AG09309 (cell line): ENCODE measurements at regions not wholly inside any gene's neighbourhood (a gene's known extent, or its start where the extent isn't known, plus 50 kb on each side); places are given as distances from the start of the nearest gene placed in this dataset.

Source experiments
- DNase-seq: peaks from one replicate; pipeline ENCODE4 v3.0.0-alpha.2; 2010; ENCODE audit warnings: low read depth
- H3K4me3 ChIP-seq: 2 replicates; pipeline ENCODE4 v1.5.1; 2011; ENCODE audit warnings: mild to moderate bottlenecking, low read depth, low read length, moderate library complexity; ENCODE audit not compliant: control insufficient read depth
- TF ChIP-seq, protein P1 (sequence below): IDR thresholded peaks from 2 replicates; pipeline ENCODE4 v1.5.1; 2011; ENCODE audit warnings: mild to moderate bottlenecking, low read depth, low read length, inconsistent platforms; ENCODE audit not compliant: insufficient read depth, control insufficient read depth; ENCODE audit errors: missing control alignments

DNA sequence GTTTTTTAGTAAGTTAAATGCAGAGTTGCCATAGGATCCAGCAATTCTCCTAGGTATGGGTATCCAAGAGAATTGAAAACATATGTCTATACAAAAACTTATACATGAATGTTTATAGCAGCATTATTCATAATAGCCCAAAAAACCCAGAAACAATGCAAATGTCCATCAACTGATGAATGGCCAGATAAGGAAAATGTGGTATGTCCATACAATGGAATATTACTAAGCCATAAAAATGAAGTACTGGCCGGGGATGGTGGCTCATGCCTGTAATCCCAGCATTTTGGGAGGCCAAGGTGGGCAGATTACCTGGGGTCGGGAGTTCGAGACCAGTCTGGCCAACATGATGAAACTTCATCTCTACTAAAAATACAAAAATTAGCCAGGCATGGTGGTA, 156.1 kb upstream of the PSMD7 start:
- no peak overlapping the region for H3K4me3 ChIP-seq
- TF ChIP-seq, protein P1, sequence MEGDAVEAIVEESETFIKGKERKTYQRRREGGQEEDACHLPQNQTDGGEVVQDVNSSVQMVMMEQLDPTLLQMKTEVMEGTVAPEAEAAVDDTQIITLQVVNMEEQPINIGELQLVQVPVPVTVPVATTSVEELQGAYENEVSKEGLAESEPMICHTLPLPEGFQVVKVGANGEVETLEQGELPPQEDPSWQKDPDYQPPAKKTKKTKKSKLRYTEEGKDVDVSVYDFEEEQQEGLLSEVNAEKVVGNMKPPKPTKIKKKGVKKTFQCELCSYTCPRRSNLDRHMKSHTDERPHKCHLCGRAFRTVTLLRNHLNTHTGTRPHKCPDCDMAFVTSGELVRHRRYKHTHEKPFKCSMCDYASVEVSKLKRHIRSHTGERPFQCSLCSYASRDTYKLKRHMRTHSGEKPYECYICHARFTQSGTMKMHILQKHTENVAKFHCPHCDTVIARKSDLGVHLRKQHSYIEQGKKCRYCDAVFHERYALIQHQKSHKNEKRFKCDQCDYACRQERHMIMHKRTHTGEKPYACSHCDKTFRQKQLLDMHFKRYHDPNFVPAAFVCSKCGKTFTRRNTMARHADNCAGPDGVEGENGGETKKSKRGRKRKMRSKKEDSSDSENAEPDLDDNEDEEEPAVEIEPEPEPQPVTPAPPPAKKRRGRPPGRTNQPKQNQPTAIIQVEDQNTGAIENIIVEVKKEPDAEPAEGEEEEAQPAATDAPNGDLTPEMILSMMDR = no peak
- DNase-seq = no peak

DNA sequence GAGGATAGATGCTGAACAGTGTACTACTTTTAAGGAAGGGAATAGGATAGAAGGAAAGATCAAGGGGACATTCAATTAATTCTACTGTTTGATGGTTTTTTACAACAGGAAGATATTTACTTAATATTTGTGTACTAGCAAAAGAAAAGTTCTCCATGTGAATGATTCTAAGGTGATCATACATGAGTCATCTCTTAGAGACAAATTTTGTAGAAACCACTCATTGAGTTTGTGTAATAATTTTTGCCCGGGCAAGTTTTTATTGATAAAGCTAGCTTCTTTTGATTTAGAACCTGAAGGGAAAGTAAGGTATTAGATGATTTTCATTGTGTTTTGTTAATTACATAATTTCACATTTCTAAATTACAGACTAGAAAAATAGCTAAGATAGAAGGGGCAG, 172.8 kb upstream of the PSMD7 start:
- no peak for DNase-seq
- TF ChIP-seq, protein P1 = no peak
- no peak overlapping the region for H3K4me3 ChIP-seq

DNA sequence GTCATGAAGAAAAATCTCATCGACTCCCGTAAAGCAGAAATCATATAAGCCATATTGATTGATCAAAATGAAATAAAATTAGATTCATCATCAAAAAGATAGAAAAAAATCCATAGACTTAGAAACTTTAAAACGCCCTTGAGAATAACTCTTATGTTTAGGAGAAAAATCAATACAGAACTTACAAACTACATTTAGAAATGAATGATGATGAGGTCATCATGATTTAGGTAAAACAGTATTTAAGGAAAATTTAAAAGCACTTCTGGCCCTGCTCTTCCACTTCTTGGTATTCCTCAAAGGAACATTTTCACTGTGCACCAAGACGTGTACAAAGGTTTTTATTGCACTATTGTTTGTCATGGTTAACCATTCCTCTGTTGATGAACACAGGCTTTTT, 173.4 kb upstream of the PSMD7 start:
- no peak for DNase-seq
- TF ChIP-seq, protein P1 = no peak

DNA sequence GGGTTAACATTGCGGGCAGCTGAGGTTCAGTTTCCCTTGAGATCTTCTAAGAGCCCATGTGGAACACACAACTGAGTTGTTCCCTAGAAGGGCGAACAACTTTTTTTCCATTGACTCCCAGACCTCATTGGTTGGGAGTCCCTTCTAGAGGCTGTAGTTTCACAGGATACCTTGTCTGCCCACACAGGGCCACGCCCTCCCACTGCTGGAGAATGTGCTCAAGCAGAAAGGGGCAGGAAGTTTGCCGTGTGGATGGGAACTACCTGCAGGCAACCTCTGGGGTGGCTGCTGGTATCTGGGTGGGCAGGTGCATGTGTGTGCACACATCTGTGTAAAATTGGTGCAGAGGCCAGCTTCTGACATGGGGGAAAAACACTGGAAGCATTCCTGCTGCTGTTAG, 178.8 kb upstream of the PSMD7 start:
- no peak for DNase-seq
- no peak overlapping the region for H3K4me3 ChIP-seq
- TF ChIP-seq, protein P1 = no peak

More for the DNA sequence above, 173.4 kb upstream of the PSMD7 start:
- no peak overlapping the region for H3K4me3 ChIP-seq

DNA sequence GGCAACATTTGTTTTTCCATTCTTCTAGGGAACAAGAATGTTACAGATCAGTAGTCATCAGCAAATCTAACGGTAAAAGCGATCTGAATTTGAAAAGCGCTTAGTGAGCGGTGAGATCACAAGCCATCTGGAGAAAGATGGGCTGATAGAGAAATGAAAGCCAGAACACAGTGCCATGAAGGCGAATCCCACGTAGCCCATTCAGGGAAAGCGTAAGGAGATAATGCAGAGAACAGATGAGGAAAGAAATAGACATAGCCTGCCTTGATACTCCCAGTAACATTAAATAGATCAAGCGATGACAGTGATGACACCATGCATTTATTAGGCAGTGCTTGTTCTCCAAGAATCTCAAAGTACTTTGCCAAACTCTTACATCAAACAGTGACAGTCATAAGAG, 183.1 kb upstream of the PSMD7 start:
- no peak for DNase-seq
- TF ChIP-seq, protein P1 = no peak
- no peak overlapping the region for H3K4me3 ChIP-seq

DNA sequence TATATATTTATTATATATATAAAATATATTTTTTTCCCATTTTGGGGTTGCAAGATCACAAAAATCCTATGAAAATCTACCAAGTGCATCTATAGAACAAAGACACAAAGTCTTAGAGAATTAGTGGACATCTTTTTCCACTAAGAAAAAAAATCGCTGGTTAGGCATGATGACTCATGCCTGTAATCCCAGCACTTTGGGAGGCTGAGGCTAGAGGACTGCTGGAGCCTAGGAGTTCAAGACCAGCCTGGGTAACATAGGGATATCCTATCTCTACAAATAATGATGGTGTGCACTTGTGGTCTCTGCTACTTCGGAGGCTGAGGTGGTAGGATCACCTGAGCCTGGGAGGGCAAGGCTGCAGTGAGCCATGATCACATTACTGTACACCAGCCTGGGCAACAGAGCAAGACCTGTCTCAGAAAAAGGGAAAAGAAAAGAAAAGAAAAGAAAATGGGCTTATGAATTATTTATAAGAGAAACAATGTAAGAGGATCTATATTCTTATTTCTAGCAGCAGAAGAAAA, 185.1 kb upstream of the PSMD7 start:
- no peak for DNase-seq
- TF ChIP-seq, protein P1 = no peak
- H3K4me3 ChIP-seq = no peak overlapping the region
